ENCODE measurements at regions not wholly inside any gene's neighbourhood (a gene's known extent, or its start where the extent isn't known, plus 50 kb on each side); places are given as distances from the start of the nearest gene placed in this dataset.

GRCh38 chr4:124955476-124955875, 242.9 kb upstream of the ANKRD50 start:
- no peaks in the 10 kb centered on the region for H3K27me3 ChIP-seq (replicated peaks in 1 of 2; ENCODE audit: control insufficient read depth in 2 of 2, extremely low read depth in 1 of 2, insufficient read depth in 2 of 2, low read length in 1 of 2)
- no peaks in the 10 kb centered on the region for H3K4me1 ChIP-seq (ENCODE audit: control insufficient read depth in 1 of 2, extremely low read depth in 1 of 2, insufficient read depth in 2 of 2, low read length in 2 of 2)
- no peaks in the 10 kb centered on the region for H3K9me3 ChIP-seq
- H3K36me3 ChIP-seq (ENCODE audit: control insufficient read depth in 2 of 2, extremely low read depth in 1 of 2, insufficient read depth in 1 of 2, low read length in 1 of 2): no peaks in the 10 kb centered on the region
- no peak overlapping the region for H3K4me3 ChIP-seq (ENCODE audit: control insufficient read depth in 1 of 2, extremely low read depth in 1 of 2, low read length in 1 of 2)
- POLR2A ChIA-PET: interaction anchor here in 1 of 2 donors (0.6 kb wide), 1 partner anchor 46 kb away, joined by 3 read pairs; no protein-coding TSS in a partner anchor
- H3K9me3 Mint-ChIP-seq: peaks cover 8 to 16% (median 16%) of the 10 kb centered on the region in 3 donors
- no peaks in the 10 kb centered on the region for H3K27me3 Mint-ChIP-seq
- no peaks in the 10 kb centered on the region for H3K4me1 Mint-ChIP-seq
- H3K27ac Mint-ChIP-seq: no peak overlapping the region
- CTCF ChIA-PET: no interaction called here
- ATAC-seq (replicated peaks in 1 of 4) (no peak), DNase-seq (no peak)
- WGBS (ENCODE audit: insufficient coverage): no CpG with 5 or more reads among the region's 2 CpGs
- no peak overlapping the region for H3K4me3 Mint-ChIP-seq
- no peak overlapping the region for H3K27ac ChIP-seq (ENCODE audit: low read length)
- no peaks in the 10 kb centered on the region for H3K36me3 Mint-ChIP-seq

- POLR2A ChIA-PET: no interaction called here
- ATAC-seq (replicated peaks in 1 of 4) (no peak), DNase-seq (no peak)
- Mint-ChIP-seq H3K27ac (no peak overlapping the region), H3K9me3 (peaks cover 0 to 7% (median 6%) of the 10 kb centered on the region in 3 donors), H3K4me3 (no peak overlapping the region), H3K27me3 (no peaks in the 10 kb centered on the region), H3K4me1 (no peaks in the 10 kb centered on the region), H3K36me3 (no peaks in the 10 kb centered on the region)
- Histone ChIP-seq H3K27me3 (replicated peaks in 1 of 2; ENCODE audit: control insufficient read depth in 2 of 2, extremely low read depth in 1 of 2, insufficient read depth in 2 of 2, low read length in 1 of 2) (no peaks in the 10 kb centered on the region), H3K36me3 (ENCODE audit: control insufficient read depth in 2 of 2, extremely low read depth in 1 of 2, insufficient read depth in 1 of 2, low read length in 1 of 2) (no peaks in the 10 kb centered on the region), H3K4me1 (ENCODE audit: control insufficient read depth in 1 of 2, extremely low read depth in 1 of 2, insufficient read depth in 2 of 2, low read length in 2 of 2) (no peaks in the 10 kb centered on the region), H3K4me3 (ENCODE audit: control insufficient read depth in 1 of 2, extremely low read depth in 1 of 2, low read length in 1 of 2) (no peak overlapping the region), H3K9me3 (no peaks in the 10 kb centered on the region), H3K27ac (ENCODE audit: low read length) (no peak overlapping the region)
- 80% methylated on average over 1 of the region's 1 CpG for WGBS (ENCODE audit: insufficient coverage)
- CTCF ChIA-PET: no interaction called here
Measured at GRCh38 chr4:124954046-124954445, 241.5 kb upstream of the ANKRD50 start.

- Mint-ChIP-seq H3K4me1 (no peaks in the 10 kb centered on the region), H3K9me3 (peaks cover 0 to 8% (median 7%) of the 10 kb centered on the region in 3 donors), H3K27ac (no peak overlapping the region), H3K4me3 (no peak overlapping the region), H3K36me3 (no peaks in the 10 kb centered on the region), H3K27me3 (no peaks in the 10 kb centered on the region)
- ChIA-PET CTCF (no interaction called here), POLR2A (no interaction called here)
- no peaks in the 10 kb centered on the region for H3K4me1 ChIP-seq (ENCODE audit: control insufficient read depth in 1 of 2, extremely low read depth in 1 of 2, insufficient read depth in 2 of 2, low read length in 2 of 2)
- ATAC-seq (replicated peaks in 1 of 4) (no peak), DNase-seq (no peak)
- H3K27ac ChIP-seq (ENCODE audit: low read length): no peak overlapping the region
- no peaks in the 10 kb centered on the region for H3K36me3 ChIP-seq (ENCODE audit: control insufficient read depth in 2 of 2, extremely low read depth in 1 of 2, insufficient read depth in 1 of 2, low read length in 1 of 2)
- no peaks in the 10 kb centered on the region for H3K27me3 ChIP-seq (replicated peaks in 1 of 2; ENCODE audit: control insufficient read depth in 2 of 2, extremely low read depth in 1 of 2, insufficient read depth in 2 of 2, low read length in 1 of 2)
- H3K9me3 ChIP-seq: no peaks in the 10 kb centered on the region
- H3K4me3 ChIP-seq (ENCODE audit: control insufficient read depth in 1 of 2, extremely low read depth in 1 of 2, low read length in 1 of 2): no peak overlapping the region
- no CpG with 5 or more reads among the region's 4 CpGs for WGBS (ENCODE audit: insufficient coverage)
Measured at GRCh38 chr4:124953486-124953885, 241.0 kb upstream of the ANKRD50 start.

GRCh38 chr4:124953061-124953460, 240.5 kb upstream of the ANKRD50 start:
- DNase-seq: no peak
- no peak overlapping the region for H3K27ac ChIP-seq (ENCODE audit: low read length)
- H3K27me3 ChIP-seq (replicated peaks in 1 of 2; ENCODE audit: control insufficient read depth in 2 of 2, extremely low read depth in 1 of 2, insufficient read depth in 2 of 2, low read length in 1 of 2): no peaks in the 10 kb centered on the region
- H3K9me3 ChIP-seq: no peaks in the 10 kb centered on the region
- no peaks in the 10 kb centered on the region for H3K4me1 ChIP-seq (ENCODE audit: control insufficient read depth in 1 of 2, extremely low read depth in 1 of 2, insufficient read depth in 2 of 2, low read length in 2 of 2)
- no peak overlapping the region for H3K27ac Mint-ChIP-seq
- no peaks in the 10 kb centered on the region for H3K36me3 ChIP-seq (ENCODE audit: control insufficient read depth in 2 of 2, extremely low read depth in 1 of 2, insufficient read depth in 1 of 2, low read length in 1 of 2)
- H3K36me3 Mint-ChIP-seq: no peaks in the 10 kb centered on the region
- ATAC-seq (replicated peaks in 1 of 4): no peak
- no peak overlapping the region for H3K4me3 Mint-ChIP-seq
- peaks cover 0 to 8% (median 7%) of the 10 kb centered on the region in 3 donors for H3K9me3 Mint-ChIP-seq
- no peaks in the 10 kb centered on the region for H3K4me1 Mint-ChIP-seq
- POLR2A ChIA-PET: no interaction called here
- CTCF ChIA-PET: no interaction called here
- no peaks in the 10 kb centered on the region for H3K27me3 Mint-ChIP-seq
- no peak overlapping the region for H3K4me3 ChIP-seq (ENCODE audit: control insufficient read depth in 1 of 2, extremely low read depth in 1 of 2, low read length in 1 of 2)

- ATAC-seq (replicated peaks in 1 of 4) (no peak), DNase-seq (no peak)
- Histone ChIP-seq H3K9me3 (no peaks in the 10 kb centered on the region), H3K27me3 (replicated peaks in 1 of 2; ENCODE audit: control insufficient read depth in 2 of 2, extremely low read depth in 1 of 2, insufficient read depth in 2 of 2, low read length in 1 of 2) (no peaks in the 10 kb centered on the region), H3K36me3 (ENCODE audit: control insufficient read depth in 2 of 2, extremely low read depth in 1 of 2, insufficient read depth in 1 of 2, low read length in 1 of 2) (no peaks in the 10 kb centered on the region), H3K27ac (ENCODE audit: low read length) (no peak overlapping the region), H3K4me3 (ENCODE audit: control insufficient read depth in 1 of 2, extremely low read depth in 1 of 2, low read length in 1 of 2) (no peak overlapping the region), H3K4me1 (ENCODE audit: control insufficient read depth in 1 of 2, extremely low read depth in 1 of 2, insufficient read depth in 2 of 2, low read length in 2 of 2) (no peaks in the 10 kb centered on the region)
- Mint-ChIP-seq H3K4me3 (no peak overlapping the region), H3K27ac (no peak overlapping the region), H3K9me3 (peaks cover 0 to 8% (median 7%) of the 10 kb centered on the region in 3 donors), H3K36me3 (no peaks in the 10 kb centered on the region), H3K27me3 (no peaks in the 10 kb centered on the region), H3K4me1 (no peaks in the 10 kb centered on the region)
- ChIA-PET CTCF (no interaction called here), POLR2A (no interaction called here)
Measured at GRCh38 chr4:124952601-124953000, 240.1 kb upstream of the ANKRD50 start.

- Mint-ChIP-seq H3K27me3 (no peaks in the 10 kb centered on the region), H3K4me1 (no peaks in the 10 kb centered on the region), H3K9me3 (peaks cover 0 to 10% (median 7%) of the 10 kb centered on the region in 3 donors), H3K36me3 (no peaks in the 10 kb centered on the region), H3K27ac (no peak overlapping the region), H3K4me3 (no peak overlapping the region)
- H3K27ac ChIP-seq (ENCODE audit: low read length): no peak overlapping the region
- H3K9me3 ChIP-seq: no peaks in the 10 kb centered on the region
- H3K4me3 ChIP-seq (ENCODE audit: control insufficient read depth in 1 of 2, extremely low read depth in 1 of 2, low read length in 1 of 2): no peak overlapping the region
- DNase-seq (no peak), ATAC-seq (replicated peaks in 1 of 4) (no peak)
- H3K27me3 ChIP-seq (replicated peaks in 1 of 2; ENCODE audit: control insufficient read depth in 2 of 2, extremely low read depth in 1 of 2, insufficient read depth in 2 of 2, low read length in 1 of 2): no peaks in the 10 kb centered on the region
- CTCF ChIA-PET: no interaction called here
- no peaks in the 10 kb centered on the region for H3K36me3 ChIP-seq (ENCODE audit: control insufficient read depth in 2 of 2, extremely low read depth in 1 of 2, insufficient read depth in 1 of 2, low read length in 1 of 2)
- POLR2A ChIA-PET: no interaction called here
- H3K4me1 ChIP-seq (ENCODE audit: control insufficient read depth in 1 of 2, extremely low read depth in 1 of 2, insufficient read depth in 2 of 2, low read length in 2 of 2): no peaks in the 10 kb centered on the region
- 100% methylated on average over 1 of the region's 1 CpG for WGBS (ENCODE audit: insufficient coverage)
Measured at GRCh38 chr4:124948976-124949597, 236.6 kb upstream of the ANKRD50 start.

GRCh38 chr4:124947622-124948265, 235.2 kb upstream of the ANKRD50 start:
- no peak for ATAC-seq (replicated peaks in 1 of 4)
- H3K27me3 Mint-ChIP-seq: no peaks in the 10 kb centered on the region

More at GRCh38 chr4:124947622-124948265, 235.2 kb upstream of the ANKRD50 start:
- Mint-ChIP-seq H3K36me3 (no peaks in the 10 kb centered on the region), H3K4me3 (no peak overlapping the region), H3K27ac (no peak overlapping the region), H3K4me1 (no peaks in the 10 kb centered on the region), H3K9me3 (peaks cover 0 to 10% (median 7%) of the 10 kb centered on the region in 3 donors)
- Histone ChIP-seq H3K27me3 (replicated peaks in 1 of 2; ENCODE audit: control insufficient read depth in 2 of 2, extremely low read depth in 1 of 2, insufficient read depth in 2 of 2, low read length in 1 of 2) (no peaks in the 10 kb centered on the region), H3K36me3 (ENCODE audit: control insufficient read depth in 2 of 2, extremely low read depth in 1 of 2, insufficient read depth in 1 of 2, low read length in 1 of 2) (no peaks in the 10 kb centered on the region), H3K9me3 (no peaks in the 10 kb centered on the region), H3K4me1 (ENCODE audit: control insufficient read depth in 1 of 2, extremely low read depth in 1 of 2, insufficient read depth in 2 of 2, low read length in 2 of 2) (no peaks in the 10 kb centered on the region), H3K27ac (ENCODE audit: low read length) (no peak overlapping the region), H3K4me3 (ENCODE audit: control insufficient read depth in 1 of 2, extremely low read depth in 1 of 2, low read length in 1 of 2) (no peak overlapping the region)
- ChIA-PET POLR2A (no interaction called here), CTCF (no interaction called here)
- no CpG with 5 or more reads among the region's 3 CpGs for WGBS (ENCODE audit: insufficient coverage)
- DNase-seq: no peak
